HL-60 (cell line): ENCODE measurements at regions not wholly inside any gene's neighbourhood (a gene's known extent, or its start where the extent isn't known, plus 50 kb on each side); places are given as distances from the start of the nearest gene placed in this dataset.

Experiments
- TF ChIP-seq, protein P1 (sequence below): IDR thresholded peaks from 2 replicates; pipeline ENCODE4 v1.6.1; 2012; ENCODE audit warnings: low read depth; ENCODE audit not compliant: insufficient replicate concordance
- TF ChIP-seq, protein P2 (sequence below): IDR thresholded peaks from one replicate; pipeline ENCODE4 v1.5.1; 2011; ENCODE audit warnings: low read length, control low read depth, inconsistent platforms; ENCODE audit not compliant: insufficient read depth

DNA sequence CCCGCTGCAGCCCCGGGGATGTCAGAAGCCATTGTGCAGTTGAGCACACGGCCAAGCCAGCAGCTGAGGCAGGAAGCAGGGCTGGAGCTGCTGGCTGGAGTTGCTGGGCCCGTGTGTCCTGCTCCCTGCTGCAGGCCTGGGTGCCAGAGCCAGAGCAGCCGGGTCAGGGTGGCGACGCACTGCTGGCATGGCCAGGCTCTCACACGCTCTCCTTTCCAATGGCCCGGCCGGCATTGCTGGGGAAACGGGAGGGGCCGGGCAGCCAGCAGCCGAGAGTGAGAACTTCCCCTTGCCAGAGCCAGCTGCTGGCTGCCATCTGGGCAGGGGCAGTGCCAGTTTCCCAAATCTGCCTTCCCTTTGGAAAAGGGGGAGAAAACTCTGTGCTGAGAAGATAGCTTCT, 82.4 kb upstream of the PROX1 start:
- TF ChIP-seq, protein P1, sequence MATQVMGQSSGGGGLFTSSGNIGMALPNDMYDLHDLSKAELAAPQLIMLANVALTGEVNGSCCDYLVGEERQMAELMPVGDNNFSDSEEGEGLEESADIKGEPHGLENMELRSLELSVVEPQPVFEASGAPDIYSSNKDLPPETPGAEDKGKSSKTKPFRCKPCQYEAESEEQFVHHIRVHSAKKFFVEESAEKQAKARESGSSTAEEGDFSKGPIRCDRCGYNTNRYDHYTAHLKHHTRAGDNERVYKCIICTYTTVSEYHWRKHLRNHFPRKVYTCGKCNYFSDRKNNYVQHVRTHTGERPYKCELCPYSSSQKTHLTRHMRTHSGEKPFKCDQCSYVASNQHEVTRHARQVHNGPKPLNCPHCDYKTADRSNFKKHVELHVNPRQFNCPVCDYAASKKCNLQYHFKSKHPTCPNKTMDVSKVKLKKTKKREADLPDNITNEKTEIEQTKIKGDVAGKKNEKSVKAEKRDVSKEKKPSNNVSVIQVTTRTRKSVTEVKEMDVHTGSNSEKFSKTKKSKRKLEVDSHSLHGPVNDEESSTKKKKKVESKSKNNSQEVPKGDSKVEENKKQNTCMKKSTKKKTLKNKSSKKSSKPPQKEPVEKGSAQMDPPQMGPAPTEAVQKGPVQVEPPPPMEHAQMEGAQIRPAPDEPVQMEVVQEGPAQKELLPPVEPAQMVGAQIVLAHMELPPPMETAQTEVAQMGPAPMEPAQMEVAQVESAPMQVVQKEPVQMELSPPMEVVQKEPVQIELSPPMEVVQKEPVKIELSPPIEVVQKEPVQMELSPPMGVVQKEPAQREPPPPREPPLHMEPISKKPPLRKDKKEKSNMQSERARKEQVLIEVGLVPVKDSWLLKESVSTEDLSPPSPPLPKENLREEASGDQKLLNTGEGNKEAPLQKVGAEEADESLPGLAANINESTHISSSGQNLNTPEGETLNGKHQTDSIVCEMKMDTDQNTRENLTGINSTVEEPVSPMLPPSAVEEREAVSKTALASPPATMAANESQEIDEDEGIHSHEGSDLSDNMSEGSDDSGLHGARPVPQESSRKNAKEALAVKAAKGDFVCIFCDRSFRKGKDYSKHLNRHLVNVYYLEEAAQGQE = no peak
- TF ChIP-seq, protein P2, sequence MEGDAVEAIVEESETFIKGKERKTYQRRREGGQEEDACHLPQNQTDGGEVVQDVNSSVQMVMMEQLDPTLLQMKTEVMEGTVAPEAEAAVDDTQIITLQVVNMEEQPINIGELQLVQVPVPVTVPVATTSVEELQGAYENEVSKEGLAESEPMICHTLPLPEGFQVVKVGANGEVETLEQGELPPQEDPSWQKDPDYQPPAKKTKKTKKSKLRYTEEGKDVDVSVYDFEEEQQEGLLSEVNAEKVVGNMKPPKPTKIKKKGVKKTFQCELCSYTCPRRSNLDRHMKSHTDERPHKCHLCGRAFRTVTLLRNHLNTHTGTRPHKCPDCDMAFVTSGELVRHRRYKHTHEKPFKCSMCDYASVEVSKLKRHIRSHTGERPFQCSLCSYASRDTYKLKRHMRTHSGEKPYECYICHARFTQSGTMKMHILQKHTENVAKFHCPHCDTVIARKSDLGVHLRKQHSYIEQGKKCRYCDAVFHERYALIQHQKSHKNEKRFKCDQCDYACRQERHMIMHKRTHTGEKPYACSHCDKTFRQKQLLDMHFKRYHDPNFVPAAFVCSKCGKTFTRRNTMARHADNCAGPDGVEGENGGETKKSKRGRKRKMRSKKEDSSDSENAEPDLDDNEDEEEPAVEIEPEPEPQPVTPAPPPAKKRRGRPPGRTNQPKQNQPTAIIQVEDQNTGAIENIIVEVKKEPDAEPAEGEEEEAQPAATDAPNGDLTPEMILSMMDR = no peak
